ENCODE measurements at regions not wholly inside any gene's neighbourhood (a gene's known extent, or its start where the extent isn't known, plus 50 kb on each side); places are given as distances from the start of the nearest gene placed in this dataset.

DNA sequence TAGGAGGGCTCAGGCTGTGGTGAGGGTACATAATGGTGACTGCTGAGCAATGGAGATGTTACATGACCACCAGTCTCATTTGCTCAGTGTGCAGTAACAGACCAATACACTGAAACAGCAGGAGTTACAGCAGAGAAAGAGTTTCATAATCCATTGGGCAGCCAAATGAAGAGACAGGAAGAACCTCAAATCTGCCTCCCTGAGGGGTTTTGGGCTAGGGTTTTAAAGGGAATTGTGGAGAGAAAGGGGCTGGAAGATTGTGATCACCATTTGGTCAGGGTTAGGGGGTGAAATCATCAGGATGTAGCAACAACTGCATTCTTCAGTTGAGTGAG is 838.3 kb downstream of the GRID1 start:
- Histone ChIP-seq H4K20me1 (ENCODE audit: insufficient read depth, low read length) (no peaks in the 10 kb centered on the region), H2AFZ (ENCODE audit: insufficient read depth, low read depth, low read length, poor library complexity, severe bottlenecking) (no peak overlapping the region), H3K4me3 (replicated peaks in 1 of 3; ENCODE audit: low read depth in 2 of 3, low read length in 3 of 3) (no peak overlapping the region), H3K27me3 (ENCODE audit: control insufficient read depth in 2 of 2, insufficient read depth in 2 of 2, low read length in 2 of 2) (no peaks in the 10 kb centered on the region), H3K9me3 (replicated peaks in 1 of 2; ENCODE audit: control insufficient read depth in 1 of 2, insufficient read depth in 1 of 2, low read length in 2 of 2) (peaks cover 0 to 16% of the 10 kb centered on the region in 2 donors), H3K9ac (ENCODE audit: insufficient read depth, low read length, poor library complexity, severe bottlenecking) (no peak overlapping the region), H3K4me1 (ENCODE audit: control insufficient read depth in 1 of 2, insufficient read depth in 2 of 2, low read length in 2 of 2) (no peaks in the 10 kb centered on the region), H3K79me2 (ENCODE audit: insufficient read depth, low read length) (no peaks in the 10 kb centered on the region), H3K4me2 (replicated peaks; ENCODE audit: extremely low read depth, low read length, poor library complexity, severe bottlenecking) (no peak overlapping the region), H3K27ac (ENCODE audit: low read depth in 1 of 2, low read length in 2 of 2) (no peak overlapping the region), H3K36me3 (replicated peaks in 1 of 2; ENCODE audit: control insufficient read depth in 1 of 2, insufficient read depth in 2 of 2, low read length in 2 of 2) (no peaks in the 10 kb centered on the region)
- peak overlapping the region in 1 of 7 donors; percentile 4 for H3K27ac Mint-ChIP-seq
- peaks cover 3 to 13% (median 7%) of the 10 kb centered on the region in 7 donors for H3K9me3 Mint-ChIP-seq
- TF ChIP-seq, protein P1, sequence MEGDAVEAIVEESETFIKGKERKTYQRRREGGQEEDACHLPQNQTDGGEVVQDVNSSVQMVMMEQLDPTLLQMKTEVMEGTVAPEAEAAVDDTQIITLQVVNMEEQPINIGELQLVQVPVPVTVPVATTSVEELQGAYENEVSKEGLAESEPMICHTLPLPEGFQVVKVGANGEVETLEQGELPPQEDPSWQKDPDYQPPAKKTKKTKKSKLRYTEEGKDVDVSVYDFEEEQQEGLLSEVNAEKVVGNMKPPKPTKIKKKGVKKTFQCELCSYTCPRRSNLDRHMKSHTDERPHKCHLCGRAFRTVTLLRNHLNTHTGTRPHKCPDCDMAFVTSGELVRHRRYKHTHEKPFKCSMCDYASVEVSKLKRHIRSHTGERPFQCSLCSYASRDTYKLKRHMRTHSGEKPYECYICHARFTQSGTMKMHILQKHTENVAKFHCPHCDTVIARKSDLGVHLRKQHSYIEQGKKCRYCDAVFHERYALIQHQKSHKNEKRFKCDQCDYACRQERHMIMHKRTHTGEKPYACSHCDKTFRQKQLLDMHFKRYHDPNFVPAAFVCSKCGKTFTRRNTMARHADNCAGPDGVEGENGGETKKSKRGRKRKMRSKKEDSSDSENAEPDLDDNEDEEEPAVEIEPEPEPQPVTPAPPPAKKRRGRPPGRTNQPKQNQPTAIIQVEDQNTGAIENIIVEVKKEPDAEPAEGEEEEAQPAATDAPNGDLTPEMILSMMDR (IDR thresholded peaks at IDR 0.05), result no peak
- intact Hi-C loops (cut with micrococcal nuclease), result no loop called here
- H3K4me3 Mint-ChIP-seq, result no peak overlapping the region
- no peaks in the 10 kb centered on the region for H3K27me3 Mint-ChIP-seq (ENCODE audit: low read depth in 3 of 3)
- H3K4me1 Mint-ChIP-seq, result no peaks in the 10 kb centered on the region
- H3K36me3 Mint-ChIP-seq, result no peaks in the 10 kb centered on the region
- DNase-seq, result no peak

DNA sequence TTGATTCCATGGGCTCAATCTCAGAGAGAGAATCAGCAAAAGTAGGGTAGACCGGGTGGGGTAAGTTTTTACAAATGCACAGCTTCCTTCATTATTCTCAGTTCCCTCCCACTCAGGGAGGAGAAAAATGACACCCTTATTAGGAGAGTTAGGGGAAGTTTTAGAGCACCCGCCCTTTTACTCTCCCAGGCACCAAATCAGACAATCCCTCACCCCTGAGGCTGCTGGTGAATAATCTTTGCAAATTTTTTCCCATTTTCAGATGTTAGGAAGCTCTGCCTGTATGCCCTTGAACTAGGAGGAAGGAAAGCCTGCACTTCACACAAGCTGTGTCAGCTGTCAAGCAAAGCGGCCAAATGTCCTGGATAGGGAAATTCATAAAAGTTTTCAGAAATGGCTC is 834.9 kb downstream of the GRID1 start:
- Mint-ChIP-seq H3K27ac (no peak overlapping the region), H3K4me3 (no peak overlapping the region), H3K4me1 (no peaks in the 10 kb centered on the region), H3K9me3 (peaks cover 3 to 12% (median 6%) of the 10 kb centered on the region in 7 donors), H3K27me3 (ENCODE audit: low read depth in 3 of 3) (no peaks in the 10 kb centered on the region), H3K36me3 (no peaks in the 10 kb centered on the region)
- H4K20me1 ChIP-seq (ENCODE audit: insufficient read depth, low read length), result no peaks in the 10 kb centered on the region
- no peak overlapping the region for H3K4me2 ChIP-seq (replicated peaks; ENCODE audit: extremely low read depth, low read length, poor library complexity, severe bottlenecking)
- 73% methylated on average over 1 of the region's 3 CpGs for WGBS (ENCODE audit: insufficient coverage)
- H3K9ac ChIP-seq (ENCODE audit: insufficient read depth, low read length, poor library complexity, severe bottlenecking), result no peak overlapping the region
- no peak overlapping the region for H2AFZ ChIP-seq (ENCODE audit: insufficient read depth, low read depth, low read length, poor library complexity, severe bottlenecking)
- no peak overlapping the region for H3K4me3 ChIP-seq (replicated peaks in 1 of 3; ENCODE audit: low read depth in 2 of 3, low read length in 3 of 3)
- TF ChIP-seq, protein P1 (IDR thresholded peaks at IDR 0.05), result no peak
- intact Hi-C loops (cut with micrococcal nuclease), result no loop called here
- DNase-seq, result no peak
- H3K9me3 ChIP-seq (replicated peaks in 1 of 2; ENCODE audit: control insufficient read depth in 1 of 2, insufficient read depth in 1 of 2, low read length in 2 of 2), result peaks cover 0 to 16% of the 10 kb centered on the region in 2 donors
- no peak overlapping the region for H3K27ac ChIP-seq (ENCODE audit: low read depth in 1 of 2, low read length in 2 of 2)
- H3K79me2 ChIP-seq (ENCODE audit: insufficient read depth, low read length), result no peaks in the 10 kb centered on the region
- H3K36me3 ChIP-seq (replicated peaks in 1 of 2; ENCODE audit: control insufficient read depth in 1 of 2, insufficient read depth in 2 of 2, low read length in 2 of 2), result no peaks in the 10 kb centered on the region
- no peaks in the 10 kb centered on the region for H3K27me3 ChIP-seq (ENCODE audit: control insufficient read depth in 2 of 2, insufficient read depth in 2 of 2, low read length in 2 of 2)
- no peaks in the 10 kb centered on the region for H3K4me1 ChIP-seq (ENCODE audit: control insufficient read depth in 1 of 2, insufficient read depth in 2 of 2, low read length in 2 of 2)
